ENCODE measurements at regions not wholly inside any gene's neighbourhood (a gene's known extent, or its start where the extent isn't known, plus 50 kb on each side); places are given as distances from the start of the nearest gene placed in this dataset.

- peaks cover 0 to 6% (median 0%) of the 10 kb centered on the region in 5 donors for H3K9me3 Mint-ChIP-seq
- Histone ChIP-seq H3K27me3 (ENCODE audit: insufficient read depth, low read length, poor library complexity, severe bottlenecking) (no peaks in the 10 kb centered on the region), H3K36me3 (ENCODE audit: insufficient read depth, low read length) (no peaks in the 10 kb centered on the region), H3K9me3 (ENCODE audit: low read length) (no peaks in the 10 kb centered on the region), H3K4me1 (ENCODE audit: insufficient read depth, low read length) (no peaks in the 10 kb centered on the region), H3K4me3 (ENCODE audit: low read length) (no peak overlapping the region), H3K27ac (ENCODE audit: low read depth, low read length) (no peak overlapping the region)
- CTCF ChIA-PET, result no interaction called here
- no peaks in the 10 kb centered on the region for H3K4me1 Mint-ChIP-seq
- POLR2A ChIA-PET, result no interaction called here
- H3K27me3 Mint-ChIP-seq, result peaks cover 1 to 8% of the 10 kb centered on the region in 2 donors
- no peaks in the 10 kb centered on the region for H3K36me3 Mint-ChIP-seq
- H3K4me3 Mint-ChIP-seq, result no peak overlapping the region
- H3K27ac Mint-ChIP-seq, result no peak overlapping the region
- DNase-seq, result no peak
These were observed 124.4 kb upstream of the TCERG1L start for GRCh38 chr10:131435760-131436457.

- H3K27me3 ChIP-seq (ENCODE audit: insufficient read depth, low read length, poor library complexity, severe bottlenecking), result no peaks in the 10 kb centered on the region
- Mint-ChIP-seq H3K27me3 (peaks cover 2 to 8% of the 10 kb centered on the region in 2 donors), H3K4me3 (no peak overlapping the region), H3K27ac (no peak overlapping the region), H3K9me3 (peaks cover 0 to 6% (median 0%) of the 10 kb centered on the region in 5 donors), H3K4me1 (no peaks in the 10 kb centered on the region), H3K36me3 (no peaks in the 10 kb centered on the region)
- H3K4me1 ChIP-seq (ENCODE audit: insufficient read depth, low read length), result no peaks in the 10 kb centered on the region
- H3K4me3 ChIP-seq (ENCODE audit: low read length), result no peak overlapping the region
- H3K36me3 ChIP-seq (ENCODE audit: insufficient read depth, low read length), result no peaks in the 10 kb centered on the region
- no peak for DNase-seq
- no peaks in the 10 kb centered on the region for H3K9me3 ChIP-seq (ENCODE audit: low read length)
- no peak overlapping the region for H3K27ac ChIP-seq (ENCODE audit: low read depth, low read length)
- ChIA-PET CTCF (no interaction called here), POLR2A (no interaction called here)
These were observed 124.9 kb upstream of the TCERG1L start for GRCh38 chr10:131436458-131436857.

- no peak overlapping the region for H3K27ac Mint-ChIP-seq
- H3K4me1 Mint-ChIP-seq, result no peaks in the 10 kb centered on the region
- H3K9me3 ChIP-seq (ENCODE audit: low read length), result no peaks in the 10 kb centered on the region
- ChIA-PET POLR2A (no interaction called here), CTCF (interaction anchor here (1.3 kb wide), 1 partner anchor 12 kb away, joined by 3 read pairs; no protein-coding TSS in a partner anchor)
- no peak overlapping the region for H3K4me3 ChIP-seq (ENCODE audit: low read length)
- no peak for DNase-seq
- no peak overlapping the region for H3K4me3 Mint-ChIP-seq
- H3K27me3 ChIP-seq (ENCODE audit: insufficient read depth, low read length, poor library complexity, severe bottlenecking), result no peaks in the 10 kb centered on the region
- no peaks in the 10 kb centered on the region for H3K4me1 ChIP-seq (ENCODE audit: insufficient read depth, low read length)
- H3K27me3 Mint-ChIP-seq, result peaks cover 2 to 8% of the 10 kb centered on the region in 2 donors
- H3K36me3 ChIP-seq (ENCODE audit: insufficient read depth, low read length), result no peaks in the 10 kb centered on the region
- H3K36me3 Mint-ChIP-seq, result no peaks in the 10 kb centered on the region
- H3K27ac ChIP-seq (ENCODE audit: low read depth, low read length), result no peak overlapping the region
- H3K9me3 Mint-ChIP-seq, result peaks cover 0 to 6% (median 0%) of the 10 kb centered on the region in 5 donors
These were observed 126.3 kb upstream of the TCERG1L start for GRCh38 chr10:131437556-131438475.

GRCh38 chr10:131438665-131439064, 127.1 kb upstream of the TCERG1L start:
- no peaks in the 10 kb centered on the region for H3K4me1 Mint-ChIP-seq

GRCh38 chr10:131439705-131440104, 128.2 kb upstream of the TCERG1L start:
- H3K27me3 ChIP-seq (ENCODE audit: insufficient read depth, low read length, poor library complexity, severe bottlenecking), result no peaks in the 10 kb centered on the region
- peaks cover 0 to 6% (median 0%) of the 10 kb centered on the region in 5 donors for H3K9me3 Mint-ChIP-seq
- H3K36me3 Mint-ChIP-seq, result no peaks in the 10 kb centered on the region
- H3K27ac ChIP-seq (ENCODE audit: low read depth, low read length), result no peak overlapping the region
- no peaks in the 10 kb centered on the region for H3K9me3 ChIP-seq (ENCODE audit: low read length)
- no peaks in the 10 kb centered on the region for H3K4me1 Mint-ChIP-seq
- peaks cover 2 to 8% of the 10 kb centered on the region in 2 donors for H3K27me3 Mint-ChIP-seq
- CTCF ChIA-PET, result no interaction called here
- no peak overlapping the region for H3K4me3 ChIP-seq (ENCODE audit: low read length)
- H3K36me3 ChIP-seq (ENCODE audit: insufficient read depth, low read length), result no peaks in the 10 kb centered on the region
- POLR2A ChIA-PET, result no interaction called here
- no peaks in the 10 kb centered on the region for H3K4me1 ChIP-seq (ENCODE audit: insufficient read depth, low read length)
- DNase-seq, result no peak
- no peak overlapping the region for H3K4me3 Mint-ChIP-seq
- no peak overlapping the region for H3K27ac Mint-ChIP-seq

More at GRCh38 chr10:131438665-131439064, 127.1 kb upstream of the TCERG1L start:
- H3K36me3 Mint-ChIP-seq, result no peaks in the 10 kb centered on the region
- H3K36me3 ChIP-seq (ENCODE audit: insufficient read depth, low read length), result no peaks in the 10 kb centered on the region
- ChIA-PET CTCF (interaction anchor here (1.3 kb wide), 1 partner anchor 13 kb away, joined by 3 read pairs; no protein-coding TSS in a partner anchor), POLR2A (no interaction called here)
- no peak overlapping the region for H3K4me3 Mint-ChIP-seq
- peaks cover 0 to 6% (median 0%) of the 10 kb centered on the region in 5 donors for H3K9me3 Mint-ChIP-seq
- H3K27ac Mint-ChIP-seq, result no peak overlapping the region
- H3K27ac ChIP-seq (ENCODE audit: low read depth, low read length), result no peak overlapping the region
- DNase-seq, result no peak
- H3K27me3 ChIP-seq (ENCODE audit: insufficient read depth, low read length, poor library complexity, severe bottlenecking), result no peaks in the 10 kb centered on the region
- no peak overlapping the region for H3K4me3 ChIP-seq (ENCODE audit: low read length)
- no peaks in the 10 kb centered on the region for H3K9me3 ChIP-seq (ENCODE audit: low read length)
- peaks cover 2 to 8% of the 10 kb centered on the region in 2 donors for H3K27me3 Mint-ChIP-seq
- H3K4me1 ChIP-seq (ENCODE audit: insufficient read depth, low read length), result no peaks in the 10 kb centered on the region

DNA sequence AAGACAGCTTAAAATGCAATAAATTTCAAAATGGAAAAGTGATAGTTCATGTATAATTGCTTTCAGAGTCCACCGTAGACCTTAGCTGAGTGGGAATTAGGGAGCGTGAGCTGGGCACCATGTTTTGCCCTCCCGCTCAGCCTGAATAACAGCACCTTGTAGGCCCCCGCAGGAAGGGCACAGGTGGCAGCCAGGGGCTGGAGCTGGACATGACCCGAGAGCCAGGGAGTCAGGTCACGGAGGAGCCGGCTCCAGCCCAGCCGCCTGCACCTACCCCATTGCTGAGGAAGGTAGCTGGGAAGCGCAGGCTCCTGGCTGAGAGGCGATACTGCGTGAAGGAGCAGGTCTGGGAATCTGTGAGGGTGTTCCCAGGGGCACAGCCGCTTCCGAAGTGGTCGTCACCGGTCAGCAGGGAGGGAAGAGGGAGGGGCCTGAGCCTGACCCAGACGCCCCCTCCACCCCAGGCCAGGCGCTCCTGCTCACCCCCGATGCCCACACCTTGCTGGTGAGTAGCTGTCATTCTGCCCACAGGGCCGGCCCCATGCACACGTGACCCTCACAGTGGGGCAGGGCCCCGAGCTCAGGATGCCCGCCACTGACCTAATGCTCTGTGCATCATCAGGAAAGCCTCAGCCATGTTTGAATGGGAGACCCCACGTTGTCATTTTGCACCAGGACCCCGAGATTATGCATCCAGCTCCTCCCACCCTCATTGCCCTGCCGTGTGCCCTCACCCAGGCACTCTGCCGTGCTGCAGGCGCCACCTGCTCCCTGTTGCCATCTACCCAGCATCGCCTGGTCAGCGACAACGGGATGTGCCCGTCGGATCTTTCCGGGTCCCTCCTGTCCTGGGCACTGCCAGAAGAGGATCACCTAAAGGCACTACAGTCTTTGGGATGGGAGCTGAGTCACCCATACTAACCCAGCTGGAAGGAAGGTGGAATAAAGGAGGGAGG, 129.2 kb upstream of the TCERG1L start:
- Histone ChIP-seq H3K9me3 (ENCODE audit: low read length) (no peaks in the 10 kb centered on the region), H3K4me1 (ENCODE audit: insufficient read depth, low read length) (no peaks in the 10 kb centered on the region), H3K27me3 (ENCODE audit: insufficient read depth, low read length, poor library complexity, severe bottlenecking) (no peaks in the 10 kb centered on the region), H3K36me3 (ENCODE audit: insufficient read depth, low read length) (no peaks in the 10 kb centered on the region), H3K4me3 (ENCODE audit: low read length) (no peak overlapping the region), H3K27ac (ENCODE audit: low read depth, low read length) (no peak overlapping the region)
- H3K9me3 Mint-ChIP-seq, result peaks cover 0 to 8% (median 0%) of the 10 kb centered on the region in 5 donors
- ChIA-PET CTCF (interaction anchor here (1.0 kb wide), 1 partner anchor 13 kb away, joined by 3 read pairs; no protein-coding TSS in a partner anchor), POLR2A (no interaction called here)
- H3K36me3 Mint-ChIP-seq, result no peaks in the 10 kb centered on the region
- H3K4me1 Mint-ChIP-seq, result no peaks in the 10 kb centered on the region
- H3K27ac Mint-ChIP-seq, result no peak overlapping the region
- no peak for DNase-seq
- peaks cover 2 to 8% of the 10 kb centered on the region in 2 donors for H3K27me3 Mint-ChIP-seq
- H3K4me3 Mint-ChIP-seq, result no peak overlapping the region

DNA sequence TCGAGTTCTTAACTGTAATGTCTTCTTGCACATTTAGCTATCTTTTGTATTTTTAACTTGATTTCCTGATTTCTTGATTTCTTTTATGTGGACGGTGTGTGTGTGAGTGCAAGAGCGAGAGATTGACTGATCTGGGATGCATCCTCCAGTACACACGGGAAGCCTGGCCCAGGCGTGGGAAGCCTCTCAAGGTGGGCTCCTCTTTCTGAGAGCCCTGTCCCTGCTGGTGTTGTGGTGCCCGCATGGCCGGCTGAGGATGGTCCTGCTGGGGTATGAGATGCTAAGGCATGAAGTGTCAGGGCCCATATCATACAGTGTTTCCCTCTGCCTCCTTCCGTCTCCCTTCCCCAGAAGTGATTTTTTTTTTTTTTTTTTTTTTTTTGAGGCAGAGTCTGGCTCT, 130.8 kb upstream of the TCERG1L start:
- Mint-ChIP-seq H3K27me3 (peaks cover 2 to 8% of the 10 kb centered on the region in 2 donors), H3K27ac (no peak overlapping the region), H3K4me3 (no peak overlapping the region), H3K9me3 (peaks cover 0 to 8% (median 0%) of the 10 kb centered on the region in 5 donors), H3K4me1 (no peaks in the 10 kb centered on the region), H3K36me3 (no peaks in the 10 kb centered on the region)
- H3K27ac ChIP-seq (ENCODE audit: low read depth, low read length), result no peak overlapping the region
- H3K9me3 ChIP-seq (ENCODE audit: low read length), result no peaks in the 10 kb centered on the region
- ChIA-PET CTCF (interaction anchor here (1.0 kb wide), 1 partner anchor 12 kb away, joined by 4 read pairs; no protein-coding TSS in a partner anchor), POLR2A (no interaction called here)
- no peak overlapping the region for H3K4me3 ChIP-seq (ENCODE audit: low read length)
- H3K27me3 ChIP-seq (ENCODE audit: insufficient read depth, low read length, poor library complexity, severe bottlenecking), result no peaks in the 10 kb centered on the region
- H3K36me3 ChIP-seq (ENCODE audit: insufficient read depth, low read length), result no peaks in the 10 kb centered on the region
- H3K4me1 ChIP-seq (ENCODE audit: insufficient read depth, low read length), result no peaks in the 10 kb centered on the region
- DNase-seq, result no peak
